WERI-Rb-1 (cell line): ENCODE measurements at regions not wholly inside any gene's neighbourhood (a gene's known extent, or its start where the extent isn't known, plus 50 kb on each side); places are given as distances from the start of the nearest gene placed in this dataset.

Source experiments
- DNase-seq: peaks from one replicate; pipeline ENCODE4 v3.0.0-alpha.2; 2020
- H3K27ac ChIP-seq: fragments of 250-450 bp; sonication (Bioruptor Pico); 2 replicates; pipeline ENCODE4 v1.5.1; 2020; ENCODE audit warnings: mild to moderate bottlenecking, moderate library complexity
- H3K27me3 ChIP-seq: fragments of 250-450 bp; sonication (Bioruptor Pico); 2 replicates; pipeline ENCODE4 v1.5.1; 2021; ENCODE audit warnings: mild to moderate bottlenecking, low read depth, moderate library complexity; ENCODE audit not compliant: insufficient read depth, severe bottlenecking
- H3K36me3 ChIP-seq: fragments of 250-450 bp; sonication (Bioruptor Pico); 2 replicates; pipeline ENCODE4 v1.5.1; 2020; ENCODE audit warnings: mild to moderate bottlenecking, moderate library complexity
- H3K4me3 ChIP-seq: 2 replicates; pipeline ENCODE4 v1.5.1; 2011; ENCODE audit warnings: low read depth, mild to moderate bottlenecking, control low read depth, low read length
- H3K9me3 ChIP-seq: fragments of 250-450 bp; sonication (Bioruptor Pico); 2 replicates; pipeline ENCODE4 v1.5.1; 2021; ENCODE audit warnings: mild to moderate bottlenecking, moderate library complexity; ENCODE audit not compliant: severe bottlenecking
- TF ChIP-seq, protein P1 (sequence below): IDR thresholded peaks from 2 replicates; pipeline ENCODE4 v1.5.1; 2011; ENCODE audit warnings: low read depth, mild to moderate bottlenecking, control low read depth, inconsistent platforms, low read length

- TF ChIP-seq, protein P1, sequence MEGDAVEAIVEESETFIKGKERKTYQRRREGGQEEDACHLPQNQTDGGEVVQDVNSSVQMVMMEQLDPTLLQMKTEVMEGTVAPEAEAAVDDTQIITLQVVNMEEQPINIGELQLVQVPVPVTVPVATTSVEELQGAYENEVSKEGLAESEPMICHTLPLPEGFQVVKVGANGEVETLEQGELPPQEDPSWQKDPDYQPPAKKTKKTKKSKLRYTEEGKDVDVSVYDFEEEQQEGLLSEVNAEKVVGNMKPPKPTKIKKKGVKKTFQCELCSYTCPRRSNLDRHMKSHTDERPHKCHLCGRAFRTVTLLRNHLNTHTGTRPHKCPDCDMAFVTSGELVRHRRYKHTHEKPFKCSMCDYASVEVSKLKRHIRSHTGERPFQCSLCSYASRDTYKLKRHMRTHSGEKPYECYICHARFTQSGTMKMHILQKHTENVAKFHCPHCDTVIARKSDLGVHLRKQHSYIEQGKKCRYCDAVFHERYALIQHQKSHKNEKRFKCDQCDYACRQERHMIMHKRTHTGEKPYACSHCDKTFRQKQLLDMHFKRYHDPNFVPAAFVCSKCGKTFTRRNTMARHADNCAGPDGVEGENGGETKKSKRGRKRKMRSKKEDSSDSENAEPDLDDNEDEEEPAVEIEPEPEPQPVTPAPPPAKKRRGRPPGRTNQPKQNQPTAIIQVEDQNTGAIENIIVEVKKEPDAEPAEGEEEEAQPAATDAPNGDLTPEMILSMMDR = no peak
- no peak for DNase-seq
- H3K27me3 ChIP-seq = peaks cover 100% of the 10 kb centered on the region
- no peaks in the 10 kb centered on the region for H3K36me3 ChIP-seq
- H3K9me3 ChIP-seq = peaks cover 34% of the 10 kb centered on the region
- H3K27ac ChIP-seq = no peak overlapping the region
- no peak overlapping the region for H3K4me3 ChIP-seq
These were observed 165.9 kb downstream of the TEX29 start for GRCh38 chr13:111486331-111486730.

DNA sequence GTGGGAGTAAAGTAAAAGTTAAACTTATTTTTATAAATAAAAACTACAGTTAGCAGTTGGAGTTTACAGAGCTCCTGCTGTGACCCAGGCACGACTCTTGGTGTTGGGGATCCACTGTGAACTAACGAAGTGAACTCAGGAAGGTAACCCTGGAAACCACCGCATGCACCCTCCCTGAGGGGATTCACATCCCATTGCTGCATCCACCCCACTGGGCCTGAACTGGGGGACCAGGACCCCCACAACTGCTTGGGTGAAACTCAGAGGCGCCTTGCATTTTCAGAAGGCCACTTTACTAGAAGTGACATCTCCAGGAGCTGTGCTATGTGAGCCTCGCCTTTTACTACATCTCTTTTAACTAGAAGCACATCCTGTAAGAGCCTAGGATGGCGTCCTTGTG is 166.4 kb downstream of the TEX29 start:
- H3K36me3 ChIP-seq = no peaks in the 10 kb centered on the region
- peaks cover 100% of the 10 kb centered on the region for H3K27me3 ChIP-seq
- H3K27ac ChIP-seq = no peak overlapping the region
- no peak for DNase-seq
- no peak overlapping the region for H3K4me3 ChIP-seq
- H3K9me3 ChIP-seq = peaks cover 34% of the 10 kb centered on the region
- TF ChIP-seq, protein P1 = no peak

DNA sequence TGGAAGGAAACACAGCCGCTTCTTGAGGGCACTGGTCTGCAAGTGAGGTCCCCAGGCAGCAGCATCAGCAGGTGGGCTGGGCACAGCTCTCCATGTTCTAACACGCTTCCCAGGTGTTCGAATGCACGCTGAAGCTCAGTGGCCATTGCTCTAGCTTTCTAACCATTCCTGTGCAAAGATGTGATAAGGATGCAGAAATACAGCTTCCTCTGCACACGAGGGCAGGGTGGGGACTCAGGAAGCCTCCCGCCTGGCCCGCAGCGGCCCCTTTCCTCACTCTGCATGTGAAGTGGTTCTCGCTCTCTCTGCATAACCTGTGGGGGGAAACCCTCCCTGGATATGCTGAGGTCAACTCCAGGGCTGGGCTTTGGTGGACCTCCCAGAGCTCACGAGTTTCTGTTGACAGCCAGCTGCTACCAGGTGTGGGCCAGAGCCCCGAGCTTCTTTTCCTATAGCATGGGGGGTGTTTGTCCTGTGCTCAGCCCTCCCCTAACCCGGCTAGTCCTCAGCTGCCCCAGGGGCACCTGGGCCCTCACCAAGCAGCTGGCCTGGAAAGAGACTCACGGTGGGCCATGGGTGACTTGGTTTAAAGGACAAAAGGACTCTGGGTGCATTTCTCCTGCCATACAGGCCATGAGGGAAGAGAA is 168.2 kb downstream of the TEX29 start:
- TF ChIP-seq, protein P1 = no peak
- H3K27me3 ChIP-seq = peaks cover 100% of the 10 kb centered on the region
- DNase-seq = peak; percentile 4
- no peaks in the 10 kb centered on the region for H3K36me3 ChIP-seq
- H3K9me3 ChIP-seq = peaks cover 39% of the 10 kb centered on the region
- H3K4me3 ChIP-seq = no peak overlapping the region
- no peak overlapping the region for H3K27ac ChIP-seq

- DNase-seq = no peak
- Histone ChIP-seq H3K36me3 (no peaks in the 10 kb centered on the region), H3K27ac (no peak overlapping the region), H3K27me3 (peaks cover 100% of the 10 kb centered on the region), H3K4me3 (no peak overlapping the region), H3K9me3 (peaks cover 36% of the 10 kb centered on the region)
- TF ChIP-seq, protein P1 = no peak
These were observed 168.9 kb downstream of the TEX29 start for GRCh38 chr13:111489301-111489700.

DNA sequence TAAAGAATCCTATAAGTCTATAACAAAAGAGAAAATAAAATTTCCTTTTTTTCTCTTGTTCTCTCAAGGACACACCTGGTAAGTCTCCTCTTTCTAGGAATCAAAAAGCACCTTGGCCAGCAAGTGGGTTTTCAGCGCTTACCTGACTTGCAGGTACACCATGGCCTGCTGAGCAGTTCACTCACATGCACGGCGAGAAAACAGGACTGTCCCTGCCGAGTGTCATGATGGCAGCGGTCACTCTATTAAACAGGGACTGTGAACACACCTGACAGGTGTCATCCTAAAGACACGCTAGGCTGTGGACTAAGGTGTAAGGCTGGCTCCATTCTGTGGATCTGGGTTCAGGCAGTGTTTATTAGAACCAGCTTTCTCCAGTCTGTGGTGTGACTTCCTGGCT is 170.2 kb downstream of the TEX29 start:
- Histone ChIP-seq H3K4me3 (no peak overlapping the region), H3K27me3 (peaks cover 100% of the 10 kb centered on the region), H3K9me3 (peaks cover 37% of the 10 kb centered on the region), H3K27ac (no peak overlapping the region), H3K36me3 (no peaks in the 10 kb centered on the region)
- DNase-seq = no peak
- TF ChIP-seq, protein P1 = no peak

GRCh38 chr13:111491021-111491420 is 170.6 kb downstream of the TEX29 start:
- peak; percentile 2 for DNase-seq
- H3K36me3 ChIP-seq = no peaks in the 10 kb centered on the region
- H3K27ac ChIP-seq = no peak overlapping the region
- H3K4me3 ChIP-seq = no peak overlapping the region
- peaks cover 33% of the 10 kb centered on the region for H3K9me3 ChIP-seq
- peaks cover 99% of the 10 kb centered on the region for H3K27me3 ChIP-seq
- TF ChIP-seq, protein P1 = no peak
